HepG2 (cell line): ENCODE measurements at regions not wholly inside any gene's neighbourhood (a gene's known extent, or its start where the extent isn't known, plus 50 kb on each side); places are given as distances from the start of the nearest gene placed in this dataset.

Experiments
- CEBPB ChIP-seq: IDR thresholded peaks from 2 replicates; pipeline ENCODE4 v1.6.1; 2011; ENCODE audit warnings: low read depth, low read length, improper control_type of control experiment, borderline replicate concordance
- FOXJ3 ChIP-seq: sonication (generic); formaldehyde crosslinking; IDR thresholded peaks from 2 replicates; pipeline ENCODE4 v1.4.0; 2020; ENCODE audit warnings: missing genetic modification reagents, mild to moderate bottlenecking, borderline replicate concordance
- HNF4G ChIP-seq, 2 experiments: sonication (generic) in 1 of 2; formaldehyde crosslinking in 1 of 2; IDR thresholded peaks; 2 replicates each; pipeline versions ENCODE4 v1.4.0 to v1.6.1; 2011 to 2020; ENCODE audit warnings: borderline replicate concordance in 2 of 2, low read depth in 2 of 2, mild to moderate bottlenecking in 2 of 2, low read length in 1 of 2, missing genetic modification reagents in 1 of 2, moderate library complexity in 1 of 2
- KDM1A ChIP-seq: IDR thresholded peaks from 2 replicates; pipeline ENCODE4 v1.6.1; 2016; ENCODE audit warnings: missing compliant biosample characterization
- RAD21 ChIP-seq: fragments of 450-650 bp; formaldehyde crosslinking; IDR thresholded peaks from 2 replicates; pipeline ENCODE4 v1.5.0; 2020; ENCODE audit warnings: mild to moderate bottlenecking
- RFX5 ChIP-seq: IDR thresholded peaks from 2 replicates; pipeline ENCODE4 v1.6.1; 2011; ENCODE audit warnings: low read depth, low read length, improper control_type of control experiment
- SNRNP70 ChIP-seq: fragments of 200-400 bp; formaldehyde crosslinking; IDR thresholded peaks from 2 replicates; pipeline ENCODE4 v1.6.1; 2017; ENCODE audit warnings: mild to moderate bottlenecking, low read depth, low read length, moderate library complexity
- SUZ12 ChIP-seq: fragments of 150-350 bp; IDR thresholded peaks from 2 replicates; pipeline ENCODE4 v1.6.1; 2014; ENCODE audit warnings: low read depth, low read length
- TMF1 ChIP-seq: sonication (generic); formaldehyde crosslinking; IDR thresholded peaks from 2 replicates; pipeline ENCODE4 v1.8.1; 2022; ENCODE audit warnings: low read depth, missing genetic modification reagents
- ZBTB7B ChIP-seq: sonication (generic); formaldehyde crosslinking; IDR thresholded peaks from 2 replicates; pipeline ENCODE4 v1.4.0; 2020; ENCODE audit warnings: missing genetic modification reagents
- TF ChIP-seq, protein P1 (sequence below): sonication (generic); formaldehyde crosslinking; IDR thresholded peaks from 2 replicates; pipeline ENCODE4 v1.5.0; 2020; ENCODE audit warnings: mild to moderate bottlenecking, missing genetic modification reagents, moderate library complexity
- TF ChIP-seq, protein P2 (sequence below): sonication (generic); formaldehyde crosslinking; IDR thresholded peaks from 2 replicates; pipeline ENCODE4 v1.4.0; 2020; ENCODE audit warnings: mild to moderate bottlenecking, missing genetic modification reagents, borderline replicate concordance

DNA sequence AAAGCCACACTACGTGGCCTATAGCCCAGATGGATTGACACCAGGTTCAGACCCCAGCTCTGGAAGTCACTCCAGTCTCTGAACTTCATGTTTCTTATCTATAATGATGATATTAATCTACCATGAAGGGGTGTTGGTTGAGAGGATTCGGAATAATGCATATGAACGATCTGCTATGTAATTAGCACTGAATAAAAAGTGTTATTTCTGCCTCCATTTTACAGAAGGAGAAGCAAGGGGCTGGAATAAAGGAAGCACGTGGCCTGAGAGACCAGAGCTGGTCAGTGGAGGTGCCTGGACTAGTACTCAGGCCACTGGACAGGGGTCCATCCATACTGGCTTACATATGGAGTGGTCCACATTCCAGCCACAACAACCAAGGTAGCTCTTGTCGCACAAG is 166.5 kb upstream of the MYCN start:
- TF ChIP-seq RFX5 (no peak), SNRNP70 (no peak), CEBPB (no peak), HNF4G (IDR thresholded peaks at IDR 0.05; ENCODE audit: borderline replicate concordance, low read depth, low read length) (no peak), HNF4G (CRISPR knock-in tag; IDR thresholded peaks at IDR 0.05; ENCODE audit: borderline replicate concordance, low read depth) (no peak), RAD21 (CRISPR knock-in tag) (no peak), KDM1A (CRISPR knock-in tag) (no peak), TMF1 (CRISPR knock-in tag) (no peak), FOXJ3 (CRISPR knock-in tag) (no peak), SUZ12 (no peak), ZBTB7B (no peak)
- TF ChIP-seq, protein P1, sequence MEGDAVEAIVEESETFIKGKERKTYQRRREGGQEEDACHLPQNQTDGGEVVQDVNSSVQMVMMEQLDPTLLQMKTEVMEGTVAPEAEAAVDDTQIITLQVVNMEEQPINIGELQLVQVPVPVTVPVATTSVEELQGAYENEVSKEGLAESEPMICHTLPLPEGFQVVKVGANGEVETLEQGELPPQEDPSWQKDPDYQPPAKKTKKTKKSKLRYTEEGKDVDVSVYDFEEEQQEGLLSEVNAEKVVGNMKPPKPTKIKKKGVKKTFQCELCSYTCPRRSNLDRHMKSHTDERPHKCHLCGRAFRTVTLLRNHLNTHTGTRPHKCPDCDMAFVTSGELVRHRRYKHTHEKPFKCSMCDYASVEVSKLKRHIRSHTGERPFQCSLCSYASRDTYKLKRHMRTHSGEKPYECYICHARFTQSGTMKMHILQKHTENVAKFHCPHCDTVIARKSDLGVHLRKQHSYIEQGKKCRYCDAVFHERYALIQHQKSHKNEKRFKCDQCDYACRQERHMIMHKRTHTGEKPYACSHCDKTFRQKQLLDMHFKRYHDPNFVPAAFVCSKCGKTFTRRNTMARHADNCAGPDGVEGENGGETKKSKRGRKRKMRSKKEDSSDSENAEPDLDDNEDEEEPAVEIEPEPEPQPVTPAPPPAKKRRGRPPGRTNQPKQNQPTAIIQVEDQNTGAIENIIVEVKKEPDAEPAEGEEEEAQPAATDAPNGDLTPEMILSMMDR = no peak
- TF ChIP-seq, protein P2, sequence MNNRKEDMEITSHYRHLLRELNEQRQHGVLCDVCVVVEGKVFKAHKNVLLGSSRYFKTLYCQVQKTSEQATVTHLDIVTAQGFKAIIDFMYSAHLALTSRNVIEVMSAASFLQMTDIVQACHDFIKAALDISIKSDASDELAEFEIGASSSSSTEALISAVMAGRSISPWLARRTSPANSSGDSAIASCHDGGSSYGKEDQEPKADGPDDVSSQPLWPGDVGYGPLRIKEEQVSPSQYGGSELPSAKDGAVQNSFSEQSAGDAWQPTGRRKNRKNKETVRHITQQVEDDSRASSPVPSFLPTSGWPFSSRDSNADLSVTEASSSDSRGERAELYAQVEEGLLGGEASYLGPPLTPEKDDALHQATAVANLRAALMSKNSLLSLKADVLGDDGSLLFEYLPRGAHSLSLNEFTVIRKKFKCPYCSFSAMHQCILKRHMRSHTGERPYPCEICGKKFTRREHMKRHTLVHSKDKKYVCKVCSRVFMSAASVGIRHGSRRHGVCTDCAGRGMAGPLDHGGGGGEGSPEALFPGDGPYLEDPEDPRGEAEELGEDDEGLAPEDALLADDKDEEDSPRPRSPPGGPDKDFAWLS (CRISPR knock-in tag) = no peak
